ENCODE measurements at regions not wholly inside any gene's neighbourhood (a gene's known extent, or its start where the extent isn't known, plus 50 kb on each side); places are given as distances from the start of the nearest gene placed in this dataset.

GRCh38 chrX:23228950-23229448, 105.7 kb upstream of the PTCHD1 start:
- no peak for DNase-seq

GRCh38 chrX:23235051-23235450, 99.6 kb upstream of the PTCHD1 start:
- DNase-seq = no peak

GRCh38 chrX:23246001-23246400, 88.6 kb upstream of the PTCHD1 start:
- DNase-seq = no peak

- DNase-seq = no peak
These were observed 86.5 kb upstream of the PTCHD1 start for GRCh38 chrX:23248187-23248586.

GRCh38 chrX:23251043-23251442, 83.6 kb upstream of the PTCHD1 start:
- no peak for DNase-seq

GRCh38 chrX:23263892-23264291, 70.8 kb upstream of the PTCHD1 start:
- no peak for DNase-seq

- no peak for DNase-seq
These were observed 64.7 kb upstream of the PTCHD1 start for GRCh38 chrX:23269923-23270322.

- no peak for DNase-seq
These were observed 63.6 kb upstream of the PTCHD1 start for GRCh38 chrX:23271026-23271425.

GRCh38 chrX:23276475-23276874, 58.2 kb upstream of the PTCHD1 start:
- DNase-seq = no peak

Measured in suppressor macrophage treated with lipopolysaccharide for 1 hour (primary cell).